ENCODE measurements at regions not wholly inside any gene's neighbourhood (a gene's known extent, or its start where the extent isn't known, plus 50 kb on each side); places are given as distances from the start of the nearest gene placed in this dataset.

- TF ChIP-seq CTCF (conservative IDR thresholded peaks at IDR 0.05; ENCODE audit: low read length) (no peak), EZH2phosphoT487 (IDR thresholded peaks at IDR 0.05; ENCODE audit: borderline replicate concordance) (no peak)
These were observed 195.7 kb downstream of the ARL4C start for GRCh38 chr2:234300932-234301823.

Data from Loucy (cell line).